Lower leg skin (tissue), 3 donors: ENCODE measurements at regions not wholly inside any gene's neighbourhood (a gene's known extent, or its start where the extent isn't known, plus 50 kb on each side); places are given as distances from the start of the nearest gene placed in this dataset.

Experiments
- CTCF ChIP-seq, 3 donors: fragments of 450-650 bp; IDR thresholded peaks; one replicate each; pipeline ENCODE4 v1.5.1; 2016; ENCODE audit warnings: antibody characterized with exemption in 3 of 3, mild to moderate bottlenecking in 3 of 3, moderate library complexity in 2 of 3
- POLR2A ChIP-seq, 2 donors: fragments of 450-650 bp; IDR thresholded peaks; one replicate each; pipeline ENCODE4 v1.6.1; 2016 to 2017; ENCODE audit warnings: antibody characterized with exemption in 2 of 2, mild to moderate bottlenecking in 1 of 2, moderate library complexity in 1 of 2

GRCh38 chr1:73033640-73034039, 751.3 kb upstream of the NEGR1 start:
- TF ChIP-seq CTCF (IDR thresholded peaks at IDR 0.05): no peak
- no peak for TF ChIP-seq POLR2A (IDR thresholded peaks at IDR 0.05)
